PC-9 (cell line): ENCODE measurements at regions not wholly inside any gene's neighbourhood (a gene's known extent, or its start where the extent isn't known, plus 50 kb on each side); places are given as distances from the start of the nearest gene placed in this dataset.

Experiments
- EZH2 ChIP-seq: fragments of 200-600 bp; sonication (generic); IDR thresholded peaks from 2 replicates; pipeline ENCODE4 v1.8.0; 2017; ENCODE audit warnings: antibody characterized with exemption, low read depth
- TF ChIP-seq, protein P1 (sequence below): fragments of 200-600 bp; sonication (generic); conservative IDR thresholded peaks from 2 replicates; pipeline ENCODE4 v1.6.1; 2017; ENCODE audit warnings: mixed run types, antibody characterized with exemption, mild to moderate bottlenecking, moderate library complexity

- TF ChIP-seq, protein P1, sequence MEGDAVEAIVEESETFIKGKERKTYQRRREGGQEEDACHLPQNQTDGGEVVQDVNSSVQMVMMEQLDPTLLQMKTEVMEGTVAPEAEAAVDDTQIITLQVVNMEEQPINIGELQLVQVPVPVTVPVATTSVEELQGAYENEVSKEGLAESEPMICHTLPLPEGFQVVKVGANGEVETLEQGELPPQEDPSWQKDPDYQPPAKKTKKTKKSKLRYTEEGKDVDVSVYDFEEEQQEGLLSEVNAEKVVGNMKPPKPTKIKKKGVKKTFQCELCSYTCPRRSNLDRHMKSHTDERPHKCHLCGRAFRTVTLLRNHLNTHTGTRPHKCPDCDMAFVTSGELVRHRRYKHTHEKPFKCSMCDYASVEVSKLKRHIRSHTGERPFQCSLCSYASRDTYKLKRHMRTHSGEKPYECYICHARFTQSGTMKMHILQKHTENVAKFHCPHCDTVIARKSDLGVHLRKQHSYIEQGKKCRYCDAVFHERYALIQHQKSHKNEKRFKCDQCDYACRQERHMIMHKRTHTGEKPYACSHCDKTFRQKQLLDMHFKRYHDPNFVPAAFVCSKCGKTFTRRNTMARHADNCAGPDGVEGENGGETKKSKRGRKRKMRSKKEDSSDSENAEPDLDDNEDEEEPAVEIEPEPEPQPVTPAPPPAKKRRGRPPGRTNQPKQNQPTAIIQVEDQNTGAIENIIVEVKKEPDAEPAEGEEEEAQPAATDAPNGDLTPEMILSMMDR, result no peak
- TF ChIP-seq EZH2, result no peak
These were observed 542.4 kb upstream of the DIPK2B start for GRCh38 chrX:45743081-45743533.
